WTC11 (cell line): ENCODE measurements at regions not wholly inside any gene's neighbourhood (a gene's known extent, or its start where the extent isn't known, plus 50 kb on each side); places are given as distances from the start of the nearest gene placed in this dataset.
A peak's percentile ranks its signal among the peaks of the same experiment; 100 is the strongest.

Experiments
- ATAC-seq: fragments of 200-7000 bp; cut with Tn5 transposase; 2 replicates; pipeline ENCODE4 v1.10.0; 2021; ENCODE audit warnings: mild to moderate bottlenecking, moderate library complexity
- CTCF ChIA-PET: fragments of 300-600 bp; sonication (Branson Sonifier 250); formaldehyde crosslinking; loops from one replicate; lab custom pipeline; 2021; ENCODE audit warnings: antibody characterized with exemption; lab: Charles Lee
- POLR2A ChIA-PET: fragments of 350-600 bp; sonication (Branson Sonifier 250); formaldehyde crosslinking; loops from one replicate; lab custom pipeline; 2021; ENCODE audit warnings: antibody characterized with exemption; lab: Charles Lee
- DNase-seq: peaks from one replicate; pipeline ENCODE4 v3.0.0; 2021; ENCODE audit warnings: low spot score
- H3K27ac Mint-ChIP-seq: 2 replicates; pipeline ENCODE4 v1.8.0; 2021; ENCODE audit warnings: mixed read lengths
- H3K27me3 Mint-ChIP-seq: 2 replicates; pipeline ENCODE4 v1.8.0; 2021; ENCODE audit warnings: low read depth, mild to moderate bottlenecking, moderate library complexity, mixed read lengths
- H3K36me3 Mint-ChIP-seq: 2 replicates; pipeline ENCODE4 v1.8.0; 2021; ENCODE audit warnings: mixed read lengths
- H3K4me1 Mint-ChIP-seq: 2 replicates; pipeline ENCODE4 v1.8.0; 2022; ENCODE audit warnings: mixed read lengths
- H3K4me3 Mint-ChIP-seq: 2 replicates; pipeline ENCODE4 v1.8.0; 2021; ENCODE audit warnings: mild to moderate bottlenecking, moderate library complexity, mixed read lengths
- H3K9me3 Mint-ChIP-seq: 2 replicates; pipeline ENCODE4 v1.8.0; 2021; ENCODE audit warnings: mixed read lengths
- CREB1 ChIP-seq: sonication (generic); formaldehyde crosslinking; IDR thresholded peaks from 2 replicates; pipeline ENCODE4 v1.8.0; 2023; ENCODE audit warnings: mild to moderate bottlenecking, missing genetic modification reagents
- ELF4 ChIP-seq: sonication (generic); formaldehyde crosslinking; IDR thresholded peaks from 2 replicates; pipeline ENCODE4 v1.8.1; 2022; ENCODE audit warnings: low read depth, mild to moderate bottlenecking, moderate library complexity, missing genetic modification reagents
- GABPB1 ChIP-seq: sonication (generic); formaldehyde crosslinking; IDR thresholded peaks from 2 replicates; pipeline ENCODE4 v1.8.1; 2023; ENCODE audit warnings: mild to moderate bottlenecking, missing genetic modification reagents
- IRF2 ChIP-seq: sonication (generic); formaldehyde crosslinking; IDR thresholded peaks from 2 replicates; pipeline ENCODE4 v1.8.0; 2022; ENCODE audit warnings: low read depth, missing genetic modification reagents, borderline replicate concordance
- NFE2L1 ChIP-seq: sonication (generic); formaldehyde crosslinking; IDR thresholded peaks from 2 replicates; pipeline ENCODE4 v1.8.1; 2023; ENCODE audit warnings: missing genetic modification reagents
- RORB ChIP-seq: fragments of 250-450 bp; sonication (Bioruptor Pico); IDR thresholded peaks from 2 replicates; pipeline ENCODE4 v1.9.0; 2021; ENCODE audit warnings: mild to moderate bottlenecking
- SMAD4 ChIP-seq: sonication (generic); formaldehyde crosslinking; IDR thresholded peaks from 2 replicates; pipeline ENCODE4 v1.8.0; 2022; ENCODE audit warnings: mild to moderate bottlenecking, missing genetic modification reagents
- TP53 ChIP-seq: sonication (generic); formaldehyde crosslinking; IDR thresholded peaks from 2 replicates; pipeline ENCODE4 v1.8.1; 2023; ENCODE audit warnings: mild to moderate bottlenecking, missing genetic modification reagents
- ZNF138 ChIP-seq: sonication (generic); formaldehyde crosslinking; conservative IDR thresholded peaks from 2 replicates; pipeline ENCODE4 v1.8.1; 2022; ENCODE audit warnings: mild to moderate bottlenecking, moderate library complexity, missing genetic modification reagents
- TF ChIP-seq, protein P1 (sequence below): sonication (generic); formaldehyde crosslinking; IDR thresholded peaks from 2 replicates; pipeline ENCODE4 v1.8.1; 2022; ENCODE audit warnings: missing genetic modification reagents, borderline replicate concordance
- TF ChIP-seq, protein P2 (sequence below): sonication (generic); formaldehyde crosslinking; IDR thresholded peaks from 2 replicates; pipeline ENCODE4 v1.8.0; 2022; ENCODE audit warnings: missing genetic modification reagents
- TF ChIP-seq, protein P3 (sequence below): sonication (generic); formaldehyde crosslinking; IDR thresholded peaks from 2 replicates; pipeline ENCODE4 v1.8.0; 2022; ENCODE audit warnings: mild to moderate bottlenecking, missing genetic modification reagents
- TF ChIP-seq, protein P4 (sequence below): fragments of 250-450 bp; sonication (Bioruptor Pico); IDR thresholded peaks from 2 replicates; pipeline ENCODE4 v1.9.0; 2021; ENCODE audit warnings: mild to moderate bottlenecking

DNA sequence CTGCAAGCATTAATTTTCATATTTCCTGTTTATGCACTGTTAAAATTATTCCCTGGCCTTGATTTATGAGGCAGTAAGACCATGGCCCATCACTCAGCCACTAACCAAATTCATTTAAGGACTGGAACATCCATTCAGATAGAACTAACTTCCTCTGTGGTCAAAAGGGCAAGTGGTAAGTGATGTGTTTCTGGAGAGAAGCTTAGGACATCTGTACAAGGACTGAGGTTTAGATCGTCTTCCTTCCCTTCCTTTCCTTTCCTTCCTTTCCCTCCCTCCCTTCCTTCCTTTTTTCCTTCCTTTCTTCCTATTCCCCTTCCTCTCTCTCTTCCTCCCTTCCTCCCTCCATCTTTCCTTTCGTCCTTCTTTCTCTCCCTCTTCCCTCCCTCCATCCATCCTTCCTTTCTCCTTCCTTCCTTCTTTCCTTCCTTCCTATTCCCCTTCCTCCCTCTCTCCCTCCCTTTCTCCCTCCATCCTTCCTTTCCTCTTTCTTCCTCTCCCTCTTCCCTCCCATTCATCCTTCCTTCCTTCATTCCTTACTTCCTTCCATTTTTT lies 1019.4 kb downstream of the TYW1 start:
- Mint-ChIP-seq H3K27ac (no peak overlapping the region), H3K9me3 (peaks cover 10% of the 10 kb centered on the region), H3K4me1 (peaks cover 22% of the 10 kb centered on the region), H3K4me3 (no peak overlapping the region), H3K27me3 (peaks cover 80% of the 10 kb centered on the region), H3K36me3 (peaks cover 9% of the 10 kb centered on the region)
- DNase-seq = no peak
- ChIA-PET POLR2A (no interaction called here), CTCF (no interaction called here)
- no peak for ATAC-seq
- TF ChIP-seq ZNF138 (no peak), ELF4 (CRISPR knock-in tag) (no peak)
- TF ChIP-seq, protein P1, sequence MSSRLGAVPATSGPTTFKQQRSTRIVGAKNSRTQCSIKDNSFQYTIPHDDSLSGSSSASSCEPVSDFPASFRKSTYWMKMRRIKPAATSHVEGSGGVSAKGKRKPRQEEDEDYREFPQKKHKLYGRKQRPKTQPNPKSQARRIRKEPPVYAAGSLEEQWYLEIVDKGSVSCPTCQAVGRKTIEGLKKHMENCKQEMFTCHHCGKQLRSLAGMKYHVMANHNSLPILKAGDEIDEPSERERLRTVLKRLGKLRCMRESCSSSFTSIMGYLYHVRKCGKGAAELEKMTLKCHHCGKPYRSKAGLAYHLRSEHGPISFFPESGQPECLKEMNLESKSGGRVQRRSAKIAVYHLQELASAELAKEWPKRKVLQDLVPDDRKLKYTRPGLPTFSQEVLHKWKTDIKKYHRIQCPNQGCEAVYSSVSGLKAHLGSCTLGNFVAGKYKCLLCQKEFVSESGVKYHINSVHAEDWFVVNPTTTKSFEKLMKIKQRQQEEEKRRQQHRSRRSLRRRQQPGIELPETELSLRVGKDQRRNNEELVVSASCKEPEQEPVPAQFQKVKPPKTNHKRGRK (CRISPR knock-in tag) = 0 out of 2 replicates have a peak, but pooled peaks have one; percentile 59

DNA sequence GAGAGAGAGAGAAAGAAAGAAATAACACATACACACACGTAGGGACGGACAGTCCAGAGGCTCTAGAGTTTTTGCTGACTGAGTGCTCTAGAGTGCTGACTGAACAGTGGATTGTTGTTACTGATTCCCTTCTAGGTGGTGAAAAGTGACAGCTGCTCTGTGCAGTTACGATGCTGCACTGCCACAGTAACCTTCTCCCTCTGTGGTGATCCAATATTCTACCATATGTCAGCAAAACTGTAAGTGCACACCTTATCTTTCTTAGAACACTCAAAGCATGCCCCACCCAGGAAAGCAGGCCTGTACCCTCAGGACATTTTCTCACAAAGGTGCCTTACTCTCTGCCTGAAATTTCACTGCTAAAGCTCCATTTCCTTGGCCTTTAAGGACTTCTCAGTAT lies 1023.5 kb downstream of the TYW1 start:
- ChIA-PET CTCF (no interaction called here), POLR2A (no interaction called here)
- peaks cover 11% of the 10 kb centered on the region for H3K4me1 Mint-ChIP-seq
- H3K9me3 Mint-ChIP-seq = peaks cover 5% of the 10 kb centered on the region; the same call in 1 of the 2 replicates
- ATAC-seq (no peak), DNase-seq (no peak)
- H3K27ac Mint-ChIP-seq = no peak overlapping the region
- H3K36me3 Mint-ChIP-seq = no peaks in the 10 kb centered on the region
- H3K27me3 Mint-ChIP-seq = peaks cover 44% of the 10 kb centered on the region
- no peak overlapping the region for H3K4me3 Mint-ChIP-seq
- TF ChIP-seq, protein P2, sequence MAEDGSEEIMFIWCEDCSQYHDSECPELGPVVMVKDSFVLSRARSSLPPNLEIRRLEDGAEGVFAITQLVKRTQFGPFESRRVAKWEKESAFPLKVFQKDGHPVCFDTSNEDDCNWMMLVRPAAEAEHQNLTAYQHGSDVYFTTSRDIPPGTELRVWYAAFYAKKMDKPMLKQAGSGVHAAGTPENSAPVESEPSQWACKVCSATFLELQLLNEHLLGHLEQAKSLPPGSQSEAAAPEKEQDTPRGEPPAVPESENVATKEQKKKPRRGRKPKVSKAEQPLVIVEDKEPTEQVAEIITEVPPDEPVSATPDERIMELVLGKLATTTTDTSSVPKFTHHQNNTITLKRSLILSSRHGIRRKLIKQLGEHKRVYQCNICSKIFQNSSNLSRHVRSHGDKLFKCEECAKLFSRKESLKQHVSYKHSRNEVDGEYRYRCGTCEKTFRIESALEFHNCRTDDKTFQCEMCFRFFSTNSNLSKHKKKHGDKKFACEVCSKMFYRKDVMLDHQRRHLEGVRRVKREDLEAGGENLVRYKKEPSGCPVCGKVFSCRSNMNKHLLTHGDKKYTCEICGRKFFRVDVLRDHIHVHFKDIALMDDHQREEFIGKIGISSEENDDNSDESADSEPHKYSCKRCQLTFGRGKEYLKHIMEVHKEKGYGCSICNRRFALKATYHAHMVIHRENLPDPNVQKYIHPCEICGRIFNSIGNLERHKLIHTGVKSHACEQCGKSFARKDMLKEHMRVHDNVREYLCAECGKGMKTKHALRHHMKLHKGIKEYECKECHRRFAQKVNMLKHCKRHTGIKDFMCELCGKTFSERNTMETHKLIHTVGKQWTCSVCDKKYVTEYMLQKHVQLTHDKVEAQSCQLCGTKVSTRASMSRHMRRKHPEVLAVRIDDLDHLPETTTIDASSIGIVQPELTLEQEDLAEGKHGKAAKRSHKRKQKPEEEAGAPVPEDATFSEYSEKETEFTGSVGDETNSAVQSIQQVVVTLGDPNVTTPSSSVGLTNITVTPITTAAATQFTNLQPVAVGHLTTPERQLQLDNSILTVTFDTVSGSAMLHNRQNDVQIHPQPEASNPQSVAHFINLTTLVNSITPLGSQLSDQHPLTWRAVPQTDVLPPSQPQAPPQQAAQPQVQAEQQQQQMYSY (CRISPR knock-in tag) = no peak
- TF ChIP-seq IRF2 (no peak), GABPB1 (CRISPR knock-in tag) (no peak), TP53 (CRISPR knock-in tag) (no peak), NFE2L1 (CRISPR knock-in tag) (no peak), RORB (no peak), CREB1 (CRISPR knock-in tag) (no peak)
- TF ChIP-seq, protein P3, sequence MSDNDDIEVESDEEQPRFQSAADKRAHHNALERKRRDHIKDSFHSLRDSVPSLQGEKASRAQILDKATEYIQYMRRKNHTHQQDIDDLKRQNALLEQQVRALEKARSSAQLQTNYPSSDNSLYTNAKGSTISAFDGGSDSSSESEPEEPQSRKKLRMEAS (CRISPR knock-in tag) = no peak
- TF ChIP-seq, protein P4, sequence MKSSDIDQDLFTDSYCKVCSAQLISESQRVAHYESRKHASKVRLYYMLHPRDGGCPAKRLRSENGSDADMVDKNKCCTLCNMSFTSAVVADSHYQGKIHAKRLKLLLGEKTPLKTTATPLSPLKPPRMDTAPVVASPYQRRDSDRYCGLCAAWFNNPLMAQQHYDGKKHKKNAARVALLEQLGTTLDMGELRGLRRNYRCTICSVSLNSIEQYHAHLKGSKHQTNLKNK (CRISPR knock-in tag) = no peak

DNA sequence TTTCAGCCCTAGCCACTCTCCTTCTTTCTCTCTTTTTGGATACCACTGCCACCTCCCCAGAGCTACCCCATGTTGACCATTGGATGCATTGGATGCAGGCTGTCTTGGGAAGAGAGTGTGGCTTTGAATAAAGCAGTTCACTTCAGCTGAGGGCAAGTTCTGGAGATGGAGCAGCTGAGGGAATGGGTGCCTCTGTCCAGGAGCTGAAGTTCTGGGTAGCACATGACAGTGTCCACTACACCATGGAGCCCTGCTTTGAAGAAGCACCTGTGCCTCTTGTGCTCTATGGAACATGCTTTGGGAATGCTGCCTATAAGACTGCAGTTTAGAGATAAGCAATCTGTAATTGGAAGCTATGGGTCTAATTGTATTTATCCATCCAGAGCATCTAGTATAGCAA lies 1028.7 kb downstream of the TYW1 start:
- no peak overlapping the region for H3K27ac Mint-ChIP-seq
- peaks cover 5% of the 10 kb centered on the region for H3K36me3 Mint-ChIP-seq
- no peak for DNase-seq
- no peaks in the 10 kb centered on the region for H3K4me1 Mint-ChIP-seq
- no peak for ATAC-seq
- no peak overlapping the region for H3K4me3 Mint-ChIP-seq
- H3K9me3 Mint-ChIP-seq = peaks cover 12% of the 10 kb centered on the region
- POLR2A ChIA-PET = no interaction called here
- CTCF ChIA-PET = no interaction called here
- TF ChIP-seq SMAD4 = no peak
- no peak for TF ChIP-seq NFE2L1 (CRISPR knock-in tag)
- TF ChIP-seq, protein P2 (CRISPR knock-in tag) = peak; percentile 64; the same call in 1 of the 2 replicates
- peaks cover 4% of the 10 kb centered on the region for H3K27me3 Mint-ChIP-seq
